Ureter (tissue), 1 donor: ENCODE measurements at regions not wholly inside any gene's neighbourhood (a gene's known extent, or its start where the extent isn't known, plus 50 kb on each side); places are given as distances from the start of the nearest gene placed in this dataset.

Source experiments
- DNase-seq: peaks from one replicate; pipeline ENCODE4 v3.0.0-alpha.2; 2020; ENCODE audit warnings: low spot score
- donor health status: DM: yes; HTN: yes; CAD: no.

GRCh38 chr16:64654178-64654577 is 467.7 kb downstream of the CDH11 start:
- DNase-seq = no peak

- no peak for DNase-seq
Observed at GRCh38 chr16:64648282-64648681, 473.6 kb downstream of the CDH11 start.

DNA sequence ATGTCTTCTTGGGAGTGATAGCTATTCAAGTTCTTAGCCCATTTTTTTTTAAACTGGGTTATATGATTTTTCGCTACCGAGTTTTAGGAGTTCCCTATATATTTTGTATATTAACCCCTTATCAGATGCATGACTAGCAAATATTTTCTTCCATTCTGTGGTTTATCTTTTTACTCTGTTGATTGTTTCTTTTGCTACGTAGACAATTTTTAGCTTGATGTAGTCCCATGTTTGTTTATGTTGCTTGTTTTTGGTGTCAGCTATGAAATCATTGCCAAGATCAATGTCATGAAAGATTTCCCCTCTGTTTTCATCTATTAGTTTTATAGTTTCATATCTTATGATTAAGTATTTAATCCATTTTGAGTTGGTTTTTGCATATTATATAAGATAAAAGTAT is 480.5 kb downstream of the CDH11 start:
- DNase-seq = no peak

DNA sequence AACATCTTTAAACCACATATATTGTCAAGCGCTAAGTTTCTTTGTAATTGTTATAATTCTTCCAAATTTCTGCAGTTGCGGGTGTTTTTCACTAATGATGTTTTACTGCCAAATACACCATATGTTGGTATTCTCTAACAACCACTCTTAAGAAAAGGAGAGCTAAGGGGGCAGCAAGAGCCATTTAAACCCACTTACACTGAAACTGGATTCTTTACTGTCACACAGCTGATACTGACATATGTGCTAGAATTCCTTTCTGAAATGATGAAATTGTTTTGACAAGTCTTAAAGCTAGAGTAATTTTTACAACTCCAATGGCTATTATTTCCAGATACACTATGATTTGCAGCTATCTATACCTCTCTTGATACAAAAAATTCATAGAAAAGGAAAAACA is 483.1 kb downstream of the CDH11 start:
- DNase-seq = no peak

GRCh38 chr16:64629622-64630021 is 492.2 kb downstream of the CDH11 start:
- no peak for DNase-seq

- no peak for DNase-seq
Observed at GRCh38 chr16:64627781-64628180, 494.1 kb downstream of the CDH11 start.

GRCh38 chr16:64627288-64627687 is 494.6 kb downstream of the CDH11 start:
- no peak for DNase-seq

DNA sequence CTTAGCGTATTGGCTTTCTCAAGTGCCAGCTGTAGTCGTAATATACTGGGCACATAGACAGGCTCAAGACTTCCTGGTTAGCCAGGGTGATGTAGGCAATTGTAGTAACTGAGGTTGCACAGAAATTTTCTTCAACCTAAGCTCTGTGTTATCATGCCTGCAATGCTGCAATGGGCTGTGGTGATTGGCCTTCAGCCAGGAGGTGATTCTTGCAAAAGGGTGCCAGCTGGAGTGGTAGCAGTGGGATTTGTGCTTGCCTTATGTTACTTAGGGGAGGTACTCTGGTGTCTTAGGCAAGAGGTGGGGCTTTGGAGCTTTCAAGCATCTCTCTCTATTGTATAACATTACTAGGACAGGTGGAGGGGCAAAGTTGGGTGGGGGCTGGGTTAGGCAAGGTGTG is 495.1 kb downstream of the CDH11 start:
- no peak for DNase-seq

GRCh38 chr16:64621616-64622015 is 500.2 kb downstream of the CDH11 start:
- DNase-seq = no peak

GRCh38 chr16:64617836-64618476 is 503.9 kb downstream of the CDH11 start:
- no peak for DNase-seq

GRCh38 chr16:64615630-64616280 is 506.1 kb downstream of the CDH11 start:
- DNase-seq = no peak

- no peak for DNase-seq
Observed at GRCh38 chr16:64596196-64596595, 525.7 kb downstream of the CDH11 start.

- DNase-seq = no peak
Observed at GRCh38 chr16:64590513-64590912, 531.4 kb downstream of the CDH11 start.

GRCh38 chr16:64589836-64590235 is 532.0 kb downstream of the CDH11 start:
- no peak for DNase-seq

DNA sequence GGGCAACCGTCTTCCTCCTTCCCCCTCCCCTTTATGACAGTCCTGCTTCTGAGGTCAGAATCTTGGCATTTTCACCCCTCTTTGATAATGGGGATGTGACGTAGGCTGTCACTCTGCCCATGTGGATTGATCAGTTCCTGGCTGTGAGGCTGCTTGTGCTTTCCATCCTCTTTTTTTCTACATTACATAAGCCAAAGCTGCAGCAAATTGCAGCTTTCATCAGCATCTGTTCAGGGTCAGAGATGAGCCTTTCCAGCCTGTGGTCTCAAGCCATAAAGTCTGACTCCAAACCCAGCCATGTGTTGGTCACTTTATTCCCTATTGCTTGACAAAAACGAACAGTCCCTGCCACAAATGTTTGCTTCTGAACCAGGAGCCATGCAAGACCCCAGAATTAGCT is 535.1 kb downstream of the CDH11 start:
- DNase-seq = no peak

- DNase-seq = no peak
Observed at GRCh38 chr16:64585367-64585766, 536.5 kb downstream of the CDH11 start.

GRCh38 chr16:64580558-64580957 is 541.3 kb downstream of the CDH11 start:
- DNase-seq = no peak

DNA sequence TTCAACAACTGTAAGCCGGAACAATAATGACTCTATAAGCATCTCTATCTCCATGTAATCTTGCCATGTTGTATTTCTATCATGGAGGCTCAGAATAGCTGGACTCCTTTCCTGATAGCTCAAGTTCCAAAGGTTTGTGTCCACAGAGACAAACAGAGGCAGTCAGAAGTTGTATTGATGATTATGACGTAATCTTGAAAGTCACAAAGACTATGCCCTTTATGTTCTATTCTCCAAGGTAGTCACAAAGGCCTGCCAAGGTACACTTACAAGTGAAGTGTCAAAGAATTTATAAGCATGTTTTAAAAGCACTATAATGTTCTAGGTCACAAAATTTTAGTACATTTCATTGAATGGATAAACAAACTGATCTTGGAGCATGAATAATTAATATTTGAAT is 542.2 kb downstream of the CDH11 start:
- DNase-seq = no peak

- DNase-seq = no peak
Observed at GRCh38 chr16:64545768-64546167, 576.1 kb downstream of the CDH11 start.

DNA sequence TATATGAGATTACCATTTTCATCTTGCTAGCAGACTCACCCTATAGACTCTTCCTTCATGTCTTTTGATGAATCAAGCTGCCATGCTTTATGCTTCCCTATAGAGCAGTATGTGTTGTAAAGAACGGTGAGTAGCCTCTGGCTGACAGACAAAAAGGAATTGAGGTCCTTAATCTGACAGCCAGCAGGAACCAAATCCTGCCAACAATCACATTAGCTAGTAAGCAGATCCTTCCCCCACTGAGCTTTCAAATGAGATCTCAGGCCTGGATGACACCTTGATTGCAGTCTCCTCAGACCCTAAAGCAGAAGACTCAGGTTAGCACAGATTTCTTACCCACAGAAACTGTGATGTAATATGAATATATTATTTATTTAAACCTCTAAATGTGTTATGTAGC is 577.0 kb downstream of the CDH11 start:
- DNase-seq = no peak

- no peak for DNase-seq
Observed at GRCh38 chr16:64543441-64543840, 578.4 kb downstream of the CDH11 start.

DNA sequence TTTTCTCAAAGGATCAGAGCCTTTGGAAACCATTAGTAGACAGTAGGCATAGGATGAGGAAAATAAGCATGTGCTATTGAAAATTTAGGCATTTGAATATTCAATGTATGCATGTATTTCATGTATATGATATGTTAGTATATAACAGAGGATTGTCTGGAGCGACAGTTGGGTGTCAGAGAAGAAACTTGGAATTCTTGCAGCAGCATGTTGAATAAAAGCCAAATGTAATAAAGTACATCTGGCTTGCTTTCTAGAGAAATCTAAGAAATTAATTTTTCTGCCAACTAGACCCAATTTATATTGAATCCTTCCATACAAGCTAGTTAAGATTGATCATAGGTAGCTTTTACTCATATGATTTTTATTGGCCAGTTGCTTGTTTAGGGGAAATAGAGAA is 578.8 kb downstream of the CDH11 start:
- DNase-seq = no peak

DNA sequence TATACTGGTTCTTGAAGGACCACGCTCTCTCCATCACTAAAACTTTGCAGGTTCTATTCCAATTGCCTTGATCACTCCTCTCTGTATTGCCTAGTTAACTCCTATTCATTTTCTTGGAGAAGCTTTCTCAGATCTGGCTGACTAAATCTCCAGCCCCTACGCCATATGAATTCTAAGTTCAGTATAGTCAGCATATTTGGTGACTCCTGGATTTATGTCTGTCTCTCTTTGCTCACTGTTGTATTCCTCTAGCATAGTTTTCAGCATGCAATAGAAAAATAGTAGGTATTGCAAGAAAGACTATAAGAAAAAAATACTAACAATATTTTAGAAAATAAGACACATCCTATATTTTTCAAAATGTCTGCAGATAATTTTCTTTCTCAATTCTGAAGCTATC is 579.7 kb downstream of the CDH11 start:
- no peak for DNase-seq

DNA sequence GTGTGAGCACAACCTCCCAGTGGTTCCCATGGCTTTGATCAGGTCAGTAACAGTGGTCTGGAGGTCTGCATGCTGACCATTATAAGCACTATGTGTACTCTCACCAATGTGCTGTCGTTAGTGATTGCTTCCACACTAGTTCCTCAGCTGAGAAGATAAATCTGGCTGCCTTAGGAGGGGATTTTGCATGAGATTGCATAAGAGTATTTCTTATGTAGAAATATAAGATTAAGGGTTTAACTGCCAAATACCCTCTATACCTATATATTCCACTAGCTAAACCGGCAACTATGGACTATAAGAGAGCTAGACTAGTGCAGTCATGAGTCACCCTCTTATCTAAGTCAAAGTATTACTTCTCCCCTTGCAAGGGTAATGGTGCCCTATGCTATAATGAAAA is 580.2 kb downstream of the CDH11 start:
- no peak for DNase-seq
